Frontal cortex (tissue), 3 donors: ENCODE measurements at regions not wholly inside any gene's neighbourhood (a gene's known extent, or its start where the extent isn't known, plus 50 kb on each side); places are given as distances from the start of the nearest gene placed in this dataset.
"Not testable (repeated sequence)": the region's sequence is repeated elsewhere in the genome, so short reads cannot be mapped to it uniquely, and the experiment has no call there.

Experiments
- DNase-seq, 2 donors: peaks; one replicate each; pipeline ENCODE4 v3.0.0; 2012; ENCODE audit warnings: low spot score in 2 of 2
- FAIRE-seq: peaks from 2 replicates; lab custom pipeline; 2012; peaks lifted over from hg19 to GRCh38; lab: Jason Lieb, UNC
- donor health status: control.
- donor health status: control.
- donor health status: control.

GRCh38 chr15:91635080-91635479 is 218.4 kb upstream of the SLCO3A1 start:
- no peak for FAIRE-seq
- no peak for DNase-seq

- no peak for DNase-seq
- FAIRE-seq: no peak
Observed at GRCh38 chr15:91635641-91636040, 217.9 kb upstream of the SLCO3A1 start.

GRCh38 chr15:91649016-91649415 is 204.5 kb upstream of the SLCO3A1 start:
- no peak for FAIRE-seq
- no peak for DNase-seq

- no peak for DNase-seq
- no peak for FAIRE-seq
Observed at GRCh38 chr15:91649831-91650321, 203.6 kb upstream of the SLCO3A1 start.

GRCh38 chr15:91651251-91651650 is 202.3 kb upstream of the SLCO3A1 start:
- FAIRE-seq (peak; percentile 100), DNase-seq (no peak)

- FAIRE-seq: no peak
Observed at GRCh38 chr15:91652610-91653207, 200.8 kb upstream of the SLCO3A1 start.

GRCh38 chr15:91655563-91656290 is 197.8 kb upstream of the SLCO3A1 start:
- not testable (repeated sequence) for DNase-seq, FAIRE-seq

More at GRCh38 chr15:91652610-91653207, 200.8 kb upstream of the SLCO3A1 start:
- DNase-seq: no peak

- FAIRE-seq (no peak), DNase-seq (no peak)
Observed at GRCh38 chr15:91660174-91660649, 193.3 kb upstream of the SLCO3A1 start.

GRCh38 chr15:91664224-91664836 is 189.2 kb upstream of the SLCO3A1 start:
- FAIRE-seq: no peak

GRCh38 chr15:91665212-91665611 is 188.3 kb upstream of the SLCO3A1 start:
- FAIRE-seq (no peak), DNase-seq (no peak)

More at GRCh38 chr15:91664224-91664836, 189.2 kb upstream of the SLCO3A1 start:
- DNase-seq: no peak

- FAIRE-seq (no peak), DNase-seq (no peak)
Observed at GRCh38 chr15:91668370-91668769, 185.1 kb upstream of the SLCO3A1 start.

GRCh38 chr15:91670108-91670507 is 183.4 kb upstream of the SLCO3A1 start:
- no peak for FAIRE-seq
- no peak for DNase-seq

GRCh38 chr15:91678003-91678402 is 175.5 kb upstream of the SLCO3A1 start:
- no peak for DNase-seq
- FAIRE-seq: no peak

GRCh38 chr15:91679447-91679846 is 174.1 kb upstream of the SLCO3A1 start:
- no peak for DNase-seq
- no peak for FAIRE-seq

GRCh38 chr15:91685436-91685835 is 168.1 kb upstream of the SLCO3A1 start:
- FAIRE-seq (no peak), DNase-seq (no peak)

- no peak for DNase-seq
- no peak for FAIRE-seq
Observed at GRCh38 chr15:91688811-91689210, 164.7 kb upstream of the SLCO3A1 start.

- FAIRE-seq (no peak), DNase-seq (no peak)
Observed at GRCh38 chr15:91689377-91689776, 164.1 kb upstream of the SLCO3A1 start.

GRCh38 chr15:91692596-91692995 is 160.9 kb upstream of the SLCO3A1 start:
- DNase-seq (no peak), FAIRE-seq (no peak)

GRCh38 chr15:91694131-91694830 is 159.2 kb upstream of the SLCO3A1 start:
- DNase-seq (peak in 1 of 2 donors; percentile 17), FAIRE-seq (no peak)

GRCh38 chr15:91694831-91695210 is 158.7 kb upstream of the SLCO3A1 start:
- FAIRE-seq (no peak), DNase-seq (no peak)
